ENCODE measurements at regions not wholly inside any gene's neighbourhood (a gene's known extent, or its start where the extent isn't known, plus 50 kb on each side); places are given as distances from the start of the nearest gene placed in this dataset.
A peak's percentile ranks its signal among the peaks of the same experiment; 100 is the strongest.
"Not testable (repeated sequence)": the region's sequence is repeated elsewhere in the genome, so short reads cannot be mapped to it uniquely, and the experiment has no call there.

- no peak overlapping the region for H3K4me3 Mint-ChIP-seq
- H3K4me1 Mint-ChIP-seq: no peaks in the 10 kb centered on the region
- no peak for DNase-seq
- CTCF ChIA-PET: interaction anchor here (1.1 to 1.7 kb wide), 2 partner anchors 9 to 14 kb away, joined by 3 to 6 read pairs; no protein-coding TSS in a partner anchor
- H3K27me3 Mint-ChIP-seq: peaks cover 16% of the 10 kb centered on the region
- no peaks in the 10 kb centered on the region for H3K9me3 Mint-ChIP-seq
- H3K27ac Mint-ChIP-seq: no peak overlapping the region
- no peaks in the 10 kb centered on the region for H3K36me3 Mint-ChIP-seq
Measured at GRCh38 chr6:165906-166305, 126.4 kb upstream of the DUSP22 start.

GRCh38 chr6:168865-169455 lies 123.3 kb upstream of the DUSP22 start:
- Mint-ChIP-seq H3K4me1 (no peaks in the 10 kb centered on the region), H3K27ac (no peak overlapping the region), H3K27me3 (peaks cover 32% of the 10 kb centered on the region), H3K9me3 (peaks cover 5% of the 10 kb centered on the region), H3K36me3 (no peaks in the 10 kb centered on the region), H3K4me3 (no peak overlapping the region)
- CTCF ChIA-PET: interaction anchor here (0.7 to 2.2 kb wide), 5 partner anchors 8 to 658 kb away, joined by 3 to 7 read pairs (median 3); no protein-coding TSS in a partner anchor
- no peak for DNase-seq

- Mint-ChIP-seq H3K27ac (no peak overlapping the region), H3K27me3 (peaks cover 40% of the 10 kb centered on the region), H3K9me3 (peaks cover 9% of the 10 kb centered on the region), H3K36me3 (no peaks in the 10 kb centered on the region), H3K4me3 (no peak overlapping the region), H3K4me1 (no peaks in the 10 kb centered on the region)
- CTCF ChIA-PET: no interaction called here
- no peak for DNase-seq
Measured at GRCh38 chr6:174036-174435, 118.3 kb upstream of the DUSP22 start.

GRCh38 chr6:175680-176079 lies 116.6 kb upstream of the DUSP22 start:
- CTCF ChIA-PET: no interaction called here
- H3K27ac Mint-ChIP-seq: no peak overlapping the region

GRCh38 chr6:176766-177165 lies 115.5 kb upstream of the DUSP22 start:
- H3K4me1 Mint-ChIP-seq: peaks cover 17% of the 10 kb centered on the region
- no peaks in the 10 kb centered on the region for H3K36me3 Mint-ChIP-seq
- no peak overlapping the region for H3K27ac Mint-ChIP-seq
- no peak for DNase-seq
- no peak overlapping the region for H3K4me3 Mint-ChIP-seq
- CTCF ChIA-PET: interaction anchor here (0.8 kb wide), 1 partner anchor 7 kb away, joined by 3 read pairs; no protein-coding TSS in a partner anchor
- H3K27me3 Mint-ChIP-seq: peaks cover 24% of the 10 kb centered on the region
- H3K9me3 Mint-ChIP-seq: peaks cover 11% of the 10 kb centered on the region

More at GRCh38 chr6:175680-176079, 116.6 kb upstream of the DUSP22 start:
- H3K27me3 Mint-ChIP-seq: peaks cover 35% of the 10 kb centered on the region
- H3K9me3 Mint-ChIP-seq: peaks cover 13% of the 10 kb centered on the region
- no peak for DNase-seq
- H3K36me3 Mint-ChIP-seq: no peaks in the 10 kb centered on the region
- no peak overlapping the region for H3K4me3 Mint-ChIP-seq
- peaks cover 7% of the 10 kb centered on the region for H3K4me1 Mint-ChIP-seq

- H3K9me3 Mint-ChIP-seq: peaks cover 8% of the 10 kb centered on the region
- H3K27ac Mint-ChIP-seq: no peak overlapping the region
- no peak overlapping the region for H3K4me3 Mint-ChIP-seq
- no peak for DNase-seq
- peaks cover 13% of the 10 kb centered on the region for H3K27me3 Mint-ChIP-seq
- CTCF ChIA-PET: no interaction called here
- peaks cover 17% of the 10 kb centered on the region for H3K4me1 Mint-ChIP-seq
- H3K36me3 Mint-ChIP-seq: no peaks in the 10 kb centered on the region
Measured at GRCh38 chr6:178119-178518, 114.2 kb upstream of the DUSP22 start.

GRCh38 chr6:178929-179328 lies 113.4 kb upstream of the DUSP22 start:
- H3K9me3 Mint-ChIP-seq, H3K27ac Mint-ChIP-seq, DNase-seq, CTCF ChIA-PET, H3K36me3 Mint-ChIP-seq, H3K4me3 Mint-ChIP-seq: not testable (repeated sequence)
- H3K27me3 Mint-ChIP-seq: peaks cover 12% of the 10 kb centered on the region
- peaks cover 19% of the 10 kb centered on the region for H3K4me1 Mint-ChIP-seq

- H3K4me3 Mint-ChIP-seq: no peak overlapping the region
- no peak overlapping the region for H3K27ac Mint-ChIP-seq
- no peak for DNase-seq
- H3K4me1 Mint-ChIP-seq: peaks cover 24% of the 10 kb centered on the region
- CTCF ChIA-PET: interaction anchor here (1.0 to 1.9 kb wide), 4 partner anchors 10 to 414 kb away, joined by 3 to 8 read pairs (median 4); no protein-coding TSS in a partner anchor
- peaks cover 12% of the 10 kb centered on the region for H3K27me3 Mint-ChIP-seq
- H3K9me3 Mint-ChIP-seq: peaks cover 7% of the 10 kb centered on the region
- no peaks in the 10 kb centered on the region for H3K36me3 Mint-ChIP-seq
Measured at GRCh38 chr6:179340-179950, 112.8 kb upstream of the DUSP22 start.

- H3K27ac Mint-ChIP-seq: peak overlapping the region; percentile 75
- not testable (repeated sequence) for H3K9me3 Mint-ChIP-seq, H3K36me3 Mint-ChIP-seq
- H3K4me1 Mint-ChIP-seq: peaks cover 25% of the 10 kb centered on the region
- CTCF ChIA-PET: interaction anchor here (1.0 to 1.9 kb wide), 5 partner anchors 9 to 413 kb away, joined by 3 to 8 read pairs (median 4); no protein-coding TSS in a partner anchor
- peak; percentile 55 for DNase-seq
- peaks cover 12% of the 10 kb centered on the region for H3K27me3 Mint-ChIP-seq
- H3K4me3 Mint-ChIP-seq: peak overlapping the region; percentile 51
Measured at GRCh38 chr6:180091-180694, 112.1 kb upstream of the DUSP22 start.

- DNase-seq: no peak
- Mint-ChIP-seq H3K27me3 (peaks cover 12% of the 10 kb centered on the region), H3K36me3 (no peaks in the 10 kb centered on the region), H3K4me1 (peaks cover 25% of the 10 kb centered on the region), H3K4me3 (peak overlapping the region; percentile 51), H3K27ac (peak overlapping the region; percentile 7), H3K9me3 (peaks cover 7% of the 10 kb centered on the region)
- CTCF ChIA-PET: interaction anchor here (1.0 to 1.9 kb wide), 4 partner anchors 8 to 33 kb away, joined by 3 to 8 read pairs (median 4); no protein-coding TSS in a partner anchor
Measured at GRCh38 chr6:181049-181654, 111.1 kb upstream of the DUSP22 start.

- DNase-seq: no peak
- CTCF ChIA-PET: interaction anchor here (1.0 kb wide), 1 partner anchor 35 kb away, joined by 3 read pairs; no protein-coding TSS in a partner anchor
- no peaks in the 10 kb centered on the region for H3K36me3 Mint-ChIP-seq
- H3K27me3 Mint-ChIP-seq: peaks cover under 1% of the 10 kb centered on the region
- H3K4me1 Mint-ChIP-seq: peaks cover 28% of the 10 kb centered on the region
- H3K27ac Mint-ChIP-seq: no peak overlapping the region
- peaks cover 6% of the 10 kb centered on the region for H3K9me3 Mint-ChIP-seq
- no peak overlapping the region for H3K4me3 Mint-ChIP-seq
Measured at GRCh38 chr6:183668-184067, 108.6 kb upstream of the DUSP22 start.

- H3K27ac Mint-ChIP-seq: no peak overlapping the region
- H3K27me3 Mint-ChIP-seq: no peaks in the 10 kb centered on the region
- H3K9me3 Mint-ChIP-seq: peaks cover 4% of the 10 kb centered on the region
- DNase-seq: no peak
- H3K36me3 Mint-ChIP-seq: no peaks in the 10 kb centered on the region
- no peak overlapping the region for H3K4me3 Mint-ChIP-seq
- CTCF ChIA-PET: interaction anchor here (1.0 kb wide), 1 partner anchor 35 kb away, joined by 3 read pairs; no protein-coding TSS in a partner anchor
- H3K4me1 Mint-ChIP-seq: peaks cover 34% of the 10 kb centered on the region
Measured at GRCh38 chr6:184161-184700, 108.1 kb upstream of the DUSP22 start.

- Mint-ChIP-seq H3K27me3 (no peaks in the 10 kb centered on the region), H3K4me1 (peaks cover 41% of the 10 kb centered on the region), H3K9me3 (no peaks in the 10 kb centered on the region), H3K27ac (no peak overlapping the region), H3K36me3 (no peaks in the 10 kb centered on the region), H3K4me3 (no peak overlapping the region)
- CTCF ChIA-PET: interaction anchor here (1.1 to 6.3 kb wide), 3 partner anchors 14 to 204 kb away, joined by 3 to 77 read pairs (median 43); partner anchors contain the start of gene IRF4
- no peak for DNase-seq
Measured at GRCh38 chr6:186340-186965, 105.8 kb upstream of the DUSP22 start.

Measured in activated naive CD4-positive, alpha-beta T cell treated with anti-CD3 and anti-CD28 coated beads, Interleukin-2, amount 10 ng/mL, durations not matched to agents 7 days and 5 days (primary cell).